Pons (tissue), 1 donor: ENCODE measurements at regions not wholly inside any gene's neighbourhood (a gene's known extent, or its start where the extent isn't known, plus 50 kb on each side); places are given as distances from the start of the nearest gene placed in this dataset.

Source experiments
- DNase-seq: peaks from one replicate; pipeline ENCODE4 v3.0.0-alpha.2; 2016; ENCODE audit warnings: low spot score

- no peak for DNase-seq
Observed at GRCh38 chr11:119982517-119983239, 155.2 kb downstream of the TRIM29 start.

- no peak for DNase-seq
Observed at GRCh38 chr11:119980431-119980830, 157.5 kb downstream of the TRIM29 start.

- no peak for DNase-seq
Observed at GRCh38 chr11:119979701-119980100, 158.2 kb downstream of the TRIM29 start.

- DNase-seq = no peak
Observed at GRCh38 chr11:119978696-119979095, 159.2 kb downstream of the TRIM29 start.

GRCh38 chr11:119977881-119978280 lies 160.0 kb downstream of the TRIM29 start:
- DNase-seq = no peak

DNA sequence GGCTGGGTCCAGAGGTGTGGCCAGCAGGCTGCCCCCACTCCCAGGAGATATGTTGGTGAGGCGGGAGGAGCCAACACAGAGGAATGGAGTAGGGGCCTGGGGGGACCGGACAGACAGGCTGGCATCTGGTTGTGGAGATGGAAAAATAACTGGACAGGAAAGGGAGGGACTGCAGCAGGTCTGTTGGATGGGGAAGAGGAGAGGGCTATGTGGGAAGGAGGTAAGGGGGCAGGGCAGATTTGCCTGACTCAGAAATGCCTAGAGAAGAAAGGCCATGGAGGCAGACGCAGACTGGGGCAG lies 160.4 kb downstream of the TRIM29 start:
- no peak for DNase-seq

DNA sequence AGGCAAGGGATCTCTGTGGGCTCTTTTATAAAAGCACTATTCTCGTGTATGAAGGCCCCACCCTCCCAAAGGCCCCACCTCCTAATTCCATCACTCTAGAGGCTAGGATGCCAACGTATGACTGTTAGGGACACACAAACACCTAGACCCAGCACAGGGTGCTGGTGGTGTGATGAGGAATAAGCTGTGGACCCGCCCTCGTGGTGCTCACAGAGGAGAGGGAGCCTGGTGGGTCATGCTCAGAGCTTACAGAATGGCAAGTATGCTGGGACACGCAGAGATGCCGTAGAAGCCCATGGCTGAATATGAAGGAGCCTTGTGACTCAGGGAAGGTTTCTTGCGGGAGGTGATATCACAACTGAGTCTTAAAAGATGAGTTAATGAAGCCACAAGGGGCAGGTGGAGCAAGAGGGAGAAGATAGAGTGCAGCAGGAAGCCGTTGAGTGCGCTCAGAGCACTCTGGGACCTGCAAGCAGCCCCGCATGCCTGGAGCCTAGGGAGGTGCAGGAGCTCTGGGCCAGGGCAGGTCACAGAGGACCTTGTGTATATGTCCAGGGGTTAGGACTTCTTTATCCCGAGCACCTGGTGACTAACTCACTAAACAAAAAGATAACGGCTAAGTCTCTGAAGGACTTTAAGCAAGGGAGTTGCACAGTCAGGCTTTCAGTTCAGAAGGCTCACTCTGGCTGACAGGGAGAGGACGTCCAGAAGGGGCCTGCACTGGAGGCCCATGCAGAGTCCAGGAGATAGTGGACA lies 160.9 kb downstream of the TRIM29 start:
- peak; percentile 81 for DNase-seq

- peak; percentile 95 for DNase-seq
Observed at GRCh38 chr11:119975561-119976152, 162.3 kb downstream of the TRIM29 start.

DNA sequence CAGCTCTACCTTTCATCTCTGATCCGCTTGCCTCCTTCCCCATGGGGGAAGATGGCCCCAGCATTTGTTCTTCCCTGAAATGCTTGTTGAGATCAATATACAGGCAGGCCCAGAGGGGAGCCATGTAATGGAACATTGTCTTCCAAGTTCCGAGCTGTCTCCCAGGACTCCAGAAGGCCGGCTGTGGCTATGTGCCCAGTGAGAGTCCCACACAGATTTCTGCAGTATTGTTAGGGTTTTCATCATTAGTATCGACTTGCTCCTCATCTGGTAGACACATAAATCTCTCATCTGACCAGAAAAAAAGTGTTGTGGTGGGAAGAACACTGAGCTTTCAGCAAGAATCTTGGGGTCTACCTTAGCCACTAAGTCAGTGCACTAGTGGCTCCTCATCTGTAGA lies 163.4 kb downstream of the TRIM29 start:
- peak; percentile 69 for DNase-seq

DNA sequence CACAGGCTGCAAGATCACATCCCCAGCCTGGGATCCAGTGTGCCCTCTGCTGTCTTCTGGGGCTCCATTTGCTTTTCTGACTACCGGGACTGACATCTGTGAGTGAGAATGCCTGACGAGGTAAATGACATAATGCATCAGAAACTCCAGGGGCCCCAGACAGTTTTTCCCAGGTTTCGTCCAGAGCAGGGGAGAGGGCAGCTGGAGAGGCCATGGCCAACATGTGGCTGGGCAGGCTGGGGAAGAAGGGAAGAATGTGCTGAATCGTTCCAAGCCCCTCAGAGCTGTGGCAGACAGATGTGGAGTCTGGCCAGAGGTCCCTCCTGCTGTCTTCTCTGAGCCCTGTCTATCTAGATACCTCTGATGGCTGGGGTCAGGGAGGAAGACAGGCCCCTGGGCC lies 163.9 kb downstream of the TRIM29 start:
- DNase-seq = no peak

DNA sequence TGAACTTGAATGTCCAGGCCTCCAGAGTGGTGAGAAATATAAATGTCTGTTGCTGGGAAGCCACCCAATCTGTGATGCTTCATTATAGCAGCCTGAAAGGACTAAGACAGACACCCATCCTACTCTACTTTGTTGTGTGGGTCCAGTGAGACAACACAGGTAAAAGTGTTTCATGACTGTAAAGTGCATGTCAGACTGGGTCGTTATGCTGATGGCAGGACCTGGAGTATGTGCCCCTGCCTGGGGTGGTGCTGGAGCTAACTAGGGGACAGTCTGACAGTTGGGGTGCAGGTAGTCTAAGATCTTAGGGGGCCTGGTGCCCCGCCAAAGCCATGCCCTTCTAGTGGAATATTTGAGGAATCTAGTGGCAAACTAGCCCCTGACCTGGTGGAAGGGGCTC lies 165.6 kb downstream of the TRIM29 start:
- no peak for DNase-seq

DNA sequence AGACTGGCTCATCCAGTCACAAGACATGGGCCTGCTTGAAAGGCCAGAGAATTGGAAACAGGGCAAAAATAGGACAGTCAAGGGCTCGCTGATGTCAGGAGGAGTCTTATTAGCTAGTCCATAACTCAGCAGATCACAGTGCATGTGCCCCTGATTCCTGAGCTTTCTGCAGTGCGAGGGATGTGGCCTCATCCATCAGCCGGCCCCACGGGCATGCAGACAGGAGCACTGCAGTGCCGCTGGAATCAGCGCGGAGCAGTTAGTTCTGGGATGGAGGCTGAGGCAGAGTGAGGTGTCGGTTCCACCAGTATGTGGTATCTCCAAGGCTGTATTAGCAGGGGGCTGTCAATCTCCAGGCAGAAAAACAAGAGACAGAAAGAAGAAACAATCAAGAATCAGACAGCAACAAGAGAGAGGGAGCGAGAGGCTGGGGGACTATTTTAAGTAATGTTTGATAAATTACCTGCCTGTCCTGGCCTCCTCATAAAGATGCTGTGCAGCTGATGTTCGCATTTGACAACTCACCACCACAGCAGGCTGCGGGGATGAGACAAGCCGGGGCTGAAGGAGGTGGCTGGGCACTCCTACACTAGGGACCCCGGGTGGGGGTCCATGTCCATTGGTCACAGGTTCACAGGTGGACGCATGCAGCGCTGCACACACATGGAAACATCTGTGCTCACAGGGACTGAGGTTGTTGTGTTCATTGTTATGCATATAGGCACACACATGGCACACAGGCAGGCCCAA lies 167.2 kb downstream of the TRIM29 start:
- peak; percentile 39 for DNase-seq

- no peak for DNase-seq
Observed at GRCh38 chr11:119964136-119965025, 173.5 kb downstream of the TRIM29 start.

DNA sequence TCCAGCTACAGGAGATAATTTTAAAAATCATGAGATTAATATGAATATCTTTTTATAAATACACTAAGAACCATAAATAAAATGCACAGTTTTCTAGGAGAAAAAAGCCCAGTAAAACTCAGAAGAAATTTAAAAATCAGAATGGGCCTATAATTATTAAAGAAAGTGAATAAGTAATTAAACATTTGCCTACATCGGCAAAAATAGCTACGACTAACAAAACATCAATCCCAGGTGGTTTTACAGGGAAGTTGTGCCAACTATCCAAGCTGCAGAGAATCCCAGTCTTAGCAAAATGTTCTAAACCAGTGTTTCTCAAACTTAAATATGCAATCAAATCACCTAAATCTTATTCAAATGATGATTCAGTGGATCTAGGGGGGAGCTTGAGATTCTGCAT lies 180.0 kb downstream of the TRIM29 start:
- no peak for DNase-seq

GRCh38 chr11:119952441-119952840 lies 185.5 kb downstream of the TRIM29 start:
- no peak for DNase-seq

DNA sequence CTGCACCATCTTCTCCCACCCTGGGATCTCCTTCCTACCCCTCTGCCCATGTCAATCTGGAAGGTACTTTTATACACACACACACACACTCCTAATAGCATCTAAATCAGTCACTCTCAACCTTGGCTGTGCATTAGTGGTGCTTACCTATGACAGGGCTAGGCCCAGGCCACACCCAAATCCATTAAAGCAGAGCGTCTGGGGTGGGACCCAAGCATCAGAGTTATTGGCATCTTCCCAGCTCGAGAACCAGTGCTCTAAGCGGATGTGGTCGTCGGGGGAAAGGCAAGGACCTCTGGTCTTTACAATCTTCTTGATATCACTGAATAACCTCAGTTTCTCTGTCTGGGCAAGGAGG lies 194.6 kb downstream of the TRIM29 start:
- DNase-seq = no peak

- no peak for DNase-seq
Observed at GRCh38 chr11:119942583-119943297, 195.2 kb downstream of the TRIM29 start.

DNA sequence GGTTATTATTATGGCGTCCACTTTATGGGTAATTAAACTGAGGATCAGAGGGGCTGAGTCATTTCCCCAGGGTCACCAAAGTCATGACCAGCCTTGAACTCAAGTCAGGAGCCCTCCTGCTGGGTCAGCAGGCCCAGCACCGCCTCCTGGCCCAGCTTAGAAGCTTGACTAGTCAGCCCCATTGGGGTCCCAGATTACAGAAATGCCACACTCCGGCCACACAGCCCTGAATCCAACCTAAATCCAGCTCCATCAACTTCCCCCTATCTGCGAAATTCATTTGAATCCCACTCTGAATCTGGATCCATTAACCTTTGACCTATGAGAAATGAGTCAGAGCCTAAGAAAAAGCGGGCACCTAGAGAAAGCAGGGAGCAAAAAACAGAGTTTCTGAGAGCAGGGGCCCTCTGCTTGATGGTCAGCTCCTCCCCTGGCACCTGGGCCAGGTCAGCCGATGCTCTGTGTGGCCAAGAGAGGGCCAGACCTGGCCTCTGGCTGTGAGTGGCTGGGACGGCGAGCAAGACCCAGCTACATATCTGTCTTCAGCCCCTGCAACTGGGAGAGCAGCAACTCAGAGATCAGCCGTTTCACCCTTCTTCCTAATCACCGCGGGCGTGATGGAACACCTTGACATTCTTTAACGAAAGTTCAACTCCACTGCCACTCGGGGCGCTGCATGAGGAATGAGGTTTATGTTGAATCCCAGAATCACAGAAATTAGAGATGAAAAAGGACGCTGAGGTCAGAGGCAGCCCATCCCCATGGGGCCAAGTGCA lies 196.1 kb downstream of the TRIM29 start:
- no peak for DNase-seq

DNA sequence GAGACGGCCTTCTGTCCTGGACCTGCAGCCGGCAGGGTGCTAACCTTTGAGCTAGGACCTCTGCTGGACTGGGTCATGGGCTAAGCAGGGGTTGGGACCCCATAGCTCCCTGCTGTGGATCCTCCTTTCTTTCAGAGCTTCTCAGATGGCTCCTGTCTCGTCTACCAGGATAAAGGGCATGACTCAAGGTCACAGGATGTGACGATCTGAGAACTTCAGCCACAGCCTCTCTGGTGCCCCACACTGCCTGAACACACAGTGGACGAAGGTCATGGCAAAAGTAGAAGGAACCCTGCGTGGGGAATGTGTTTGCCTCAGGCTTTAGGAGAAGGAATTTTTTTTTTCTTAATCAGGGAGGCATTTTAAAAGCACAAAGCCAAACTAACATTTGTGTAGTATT lies 196.7 kb downstream of the TRIM29 start:
- no peak for DNase-seq

DNA sequence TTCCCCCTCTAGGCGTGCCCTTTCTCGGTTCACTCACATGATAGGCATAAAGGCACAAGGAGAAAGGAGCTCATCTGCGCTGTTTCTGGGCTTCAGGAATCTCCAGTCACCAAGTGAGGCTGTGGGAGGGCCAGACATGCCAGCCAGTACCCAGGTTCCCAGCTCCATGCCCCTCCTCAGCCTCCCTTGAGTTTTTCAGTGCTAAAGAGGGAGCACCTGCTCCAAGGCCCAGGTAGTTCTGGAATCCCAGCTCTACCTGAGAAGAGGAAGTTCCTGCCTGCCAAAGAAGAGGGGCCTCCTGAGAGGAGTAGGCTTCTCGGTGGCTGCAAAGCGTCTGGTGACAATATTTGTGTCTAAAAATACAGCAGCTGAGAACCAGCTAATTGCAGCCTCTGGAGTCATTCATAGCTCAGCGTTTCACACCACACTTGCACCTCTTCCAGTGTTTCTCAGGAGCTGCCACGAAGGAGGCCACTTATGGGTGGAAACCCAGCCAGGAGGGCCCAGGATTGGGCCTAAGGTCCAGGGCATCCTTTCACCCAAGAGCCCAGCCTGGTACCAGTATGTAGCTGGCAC lies 197.4 kb downstream of the TRIM29 start:
- DNase-seq = no peak
